GM12892 (cell line): ENCODE measurements at regions not wholly inside any gene's neighbourhood (a gene's known extent, or its start where the extent isn't known, plus 50 kb on each side); places are given as distances from the start of the nearest gene placed in this dataset.

Experiments used
- POLR2A ChIP-seq: IDR thresholded peaks from 2 replicates; pipeline ENCODE4 v1.6.1; 2011; ENCODE audit warnings: low read depth, low read length, control low read depth
- POLR2AphosphoS5 ChIP-seq: IDR thresholded peaks from 2 replicates; pipeline ENCODE4 v1.6.1; 2011; ENCODE audit warnings: low read depth, low read length, control low read depth

DNA sequence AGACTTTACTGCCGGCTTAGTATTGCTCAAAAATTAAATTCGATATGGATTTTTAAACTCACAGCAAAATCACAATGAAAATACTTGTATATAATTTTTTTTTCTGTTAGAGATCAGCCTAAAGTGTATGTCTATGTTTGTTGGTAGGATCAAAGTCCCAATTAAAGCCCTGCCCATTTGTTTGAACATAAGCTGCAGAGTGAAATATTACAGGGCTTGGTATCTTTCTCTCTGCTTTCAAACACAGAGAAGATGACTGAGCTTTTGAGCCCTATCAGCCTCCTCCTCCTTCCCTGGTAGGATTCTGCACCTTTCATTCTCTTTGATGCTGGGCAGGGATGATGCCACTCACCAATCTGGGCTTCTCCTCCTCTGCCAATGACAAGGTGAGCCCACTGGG is 345.4 kb downstream of the PPP1R2C start:
- TF ChIP-seq POLR2A = no peak
- no peak for TF ChIP-seq POLR2AphosphoS5
